ENCODE measurements at regions not wholly inside any gene's neighbourhood (a gene's known extent, or its start where the extent isn't known, plus 50 kb on each side); places are given as distances from the start of the nearest gene placed in this dataset.

DNA sequence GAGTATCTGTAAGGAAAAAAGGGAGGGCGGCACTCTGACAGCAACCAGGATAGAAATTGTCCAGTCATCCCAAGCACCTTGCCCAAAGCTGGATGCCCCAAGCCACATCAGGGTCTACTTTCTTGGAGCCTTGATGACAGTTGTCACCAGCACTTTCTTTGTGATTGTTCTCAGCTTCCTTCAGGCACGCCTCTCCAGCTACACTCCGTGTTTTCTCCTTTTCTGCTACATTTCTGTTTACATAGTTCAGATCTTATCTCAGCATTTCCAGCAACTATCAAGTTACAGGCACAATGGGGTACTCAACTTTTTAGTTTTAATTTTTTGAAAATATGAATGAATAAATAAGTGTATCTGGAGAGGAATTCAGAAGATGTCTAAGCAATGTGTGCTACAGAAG, 115.3 kb upstream of the CELF4 start:
- no peak overlapping the region for H3K27ac ChIP-seq (ENCODE audit: insufficient read depth, low read depth, low read length)
- no peaks in the 10 kb centered on the region for H3K4me1 ChIP-seq (ENCODE audit: control insufficient read depth, extremely low read depth, insufficient read depth, low read length)
- H3K36me3 ChIP-seq (ENCODE audit: control insufficient read depth in 2 of 2, extremely low read depth in 1 of 2, insufficient read depth in 2 of 2, low read length in 2 of 2) = no peaks in the 10 kb centered on the region
- TF ChIP-seq JUN (IDR thresholded peaks at IDR 0.05; ENCODE audit: borderline replicate concordance, insufficient read depth, insufficient read length, low read depth) (no peak), POLR2A (IDR thresholded peaks at IDR 0.05; ENCODE audit: low read depth, low read length) (no peak), MAX (IDR thresholded peaks at IDR 0.05; ENCODE audit: insufficient read depth, insufficient read length) (no peak), FOS (IDR thresholded peaks at IDR 0.05; ENCODE audit: borderline replicate concordance, insufficient read depth, low read length) (no peak), POLR2AphosphoS5 (IDR thresholded peaks at IDR 0.05; ENCODE audit: insufficient read depth, low read depth, low read length) (no peak), GATA2 (IDR thresholded peaks at IDR 0.05; ENCODE audit: insufficient read depth, insufficient read length, low read depth, low read length) (no peak), EZH2 (IDR thresholded peaks at IDR 0.05; ENCODE audit: borderline replicate concordance, low read depth, low read length, severe bottlenecking) (no peak)
- TF ChIP-seq, protein P1, sequence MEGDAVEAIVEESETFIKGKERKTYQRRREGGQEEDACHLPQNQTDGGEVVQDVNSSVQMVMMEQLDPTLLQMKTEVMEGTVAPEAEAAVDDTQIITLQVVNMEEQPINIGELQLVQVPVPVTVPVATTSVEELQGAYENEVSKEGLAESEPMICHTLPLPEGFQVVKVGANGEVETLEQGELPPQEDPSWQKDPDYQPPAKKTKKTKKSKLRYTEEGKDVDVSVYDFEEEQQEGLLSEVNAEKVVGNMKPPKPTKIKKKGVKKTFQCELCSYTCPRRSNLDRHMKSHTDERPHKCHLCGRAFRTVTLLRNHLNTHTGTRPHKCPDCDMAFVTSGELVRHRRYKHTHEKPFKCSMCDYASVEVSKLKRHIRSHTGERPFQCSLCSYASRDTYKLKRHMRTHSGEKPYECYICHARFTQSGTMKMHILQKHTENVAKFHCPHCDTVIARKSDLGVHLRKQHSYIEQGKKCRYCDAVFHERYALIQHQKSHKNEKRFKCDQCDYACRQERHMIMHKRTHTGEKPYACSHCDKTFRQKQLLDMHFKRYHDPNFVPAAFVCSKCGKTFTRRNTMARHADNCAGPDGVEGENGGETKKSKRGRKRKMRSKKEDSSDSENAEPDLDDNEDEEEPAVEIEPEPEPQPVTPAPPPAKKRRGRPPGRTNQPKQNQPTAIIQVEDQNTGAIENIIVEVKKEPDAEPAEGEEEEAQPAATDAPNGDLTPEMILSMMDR (IDR thresholded peaks at IDR 0.05; ENCODE audit: extremely low read depth in 1 of 2, insufficient read depth in 1 of 2, low read depth in 1 of 2, low read length in 2 of 2) = no peak
- ChIA-PET POLR2A (no interaction called here), CTCF (no interaction called here)
- H4K20me1 ChIP-seq (replicated peaks; ENCODE audit: control insufficient read depth, extremely low read depth, insufficient read depth, low read length) = no peaks in the 10 kb centered on the region
- DNase-seq (ENCODE audit: low read depth, low spot score) (no peak), FAIRE-seq (no peak)
- dilution Hi-C loops (cut with MboI; ENCODE audit: extremely low pct_ligation_motif_present, low sequenced_read_pairs) = no loop called here
- H3K4me3 ChIP-seq (replicated peaks in 1 of 3; ENCODE audit: insufficient read depth in 1 of 3, low read depth in 1 of 3, low read length in 3 of 3) = no peak overlapping the region
- intact Hi-C loops (cut with micrococcal nuclease) = no loop called here
- H3K9me3 ChIP-seq (replicated peaks; ENCODE audit: control insufficient read depth, insufficient read depth, low read length) = peaks cover 9% of the 10 kb centered on the region
- H3K4me2 ChIP-seq (ENCODE audit: insufficient read depth, low read length) = no peak overlapping the region
- no TSS peak for BruUV-seq (replicated peaks)
- H2AFZ ChIP-seq (ENCODE audit: low read depth, low read length) = no peak overlapping the region
- no peaks in the 10 kb centered on the region for H3K79me2 ChIP-seq (ENCODE audit: control insufficient read depth, insufficient read depth, low read length)
- H3K27me3 ChIP-seq (ENCODE audit: control insufficient read depth in 2 of 2, insufficient read depth in 2 of 2, low read length in 2 of 2) = no peaks in the 10 kb centered on the region
- H3K9ac ChIP-seq (replicated peaks; ENCODE audit: extremely low read depth, insufficient read depth, low read length) = no peak overlapping the region
- no peaks in the 10 kb centered on the region for H3K9me1 ChIP-seq (replicated peaks; ENCODE audit: control insufficient read depth, extremely low read depth, insufficient read depth, low read length)

Measured in endothelial cell of umbilical vein (primary cell).